Upper lobe of left lung (tissue), 6 donors: ENCODE measurements at regions not wholly inside any gene's neighbourhood (a gene's known extent, or its start where the extent isn't known, plus 50 kb on each side); places are given as distances from the start of the nearest gene placed in this dataset.

Experiments used
- ATAC-seq, 2 donors: fragments of 200-7000 bp; cut with Tn5 transposase; one replicate each; pipeline ENCODE4 v1.9.1; 2022; ENCODE audit warnings: mild to moderate bottlenecking in 2 of 2, moderate library complexity in 2 of 2; ENCODE audit not compliant: low FRiP score in 2 of 2
- DNase-seq, 2 donors: peaks; one replicate each; pipeline ENCODE4 v3.0.0-alpha.2; 2019 to 2020
- H3K27ac ChIP-seq, 4 donors: fragments of 200-600 bp; sonication (generic); one replicate each; pipeline ENCODE4 v1.5.1; 2016 to 2019
- H3K27me3 ChIP-seq, 4 donors: fragments of 200-600 bp; sonication (generic); one replicate each; pipeline ENCODE4 v1.5.1; 2017 to 2019
- H3K36me3 ChIP-seq, 4 donors: fragments of 200-600 bp; sonication (generic); one replicate each; pipeline ENCODE4 v1.5.1; 2016 to 2019
- H3K4me1 ChIP-seq, 4 donors: fragments of 200-600 bp; sonication (generic); one replicate each; pipeline ENCODE4 v1.5.1; 2018 to 2019
- H3K4me3 ChIP-seq, 4 donors: fragments of 200-600 bp; sonication (generic); one replicate each; pipeline ENCODE4 v1.5.1; 2017 to 2019; ENCODE audit warnings: mild to moderate bottlenecking in 2 of 4, moderate library complexity in 1 of 4
- H3K9me3 ChIP-seq, 4 donors: fragments of 200-600 bp; sonication (generic); one replicate each; pipeline ENCODE4 v1.5.1; 2018 to 2019
- EP300 ChIP-seq, 4 donors: sonication (generic); formaldehyde crosslinking; IDR thresholded peaks; one replicate each; pipeline ENCODE4 v1.5.1; 2017; ENCODE audit warnings: antibody characterized with exemption in 4 of 4, control low read depth in 2 of 4
- POLR2A ChIP-seq, 4 donors: fragments of 450-650 bp; IDR thresholded peaks; one replicate each; pipeline ENCODE4 v1.5.1; 2016 to 2017; ENCODE audit warnings: antibody characterized with exemption in 4 of 4, mild to moderate bottlenecking in 2 of 4
- POLR2AphosphoS5 ChIP-seq, 2 donors: sonication (generic); formaldehyde crosslinking; IDR thresholded peaks; one replicate each; pipeline ENCODE4 v1.5.1; 2017; ENCODE audit warnings: antibody characterized with exemption in 2 of 2
- WGBS, 2 donors: methylation state at CpG; one replicate each; pipeline ENCODE4 v1.1.5; 2017 to 2018; 5-methylcytosine and 5-hydroxymethylcytosine counted together
- TF ChIP-seq, protein P1 (sequence below), 6 experiments: fragments of 450-650 bp in 4 of 6; fragments of 200-600 bp in 2 of 6; sonication (generic) in 2 of 6; IDR thresholded peaks; one replicate each; pipeline ENCODE4 v1.5.1; 2016 to 2019; ENCODE audit warnings: antibody characterized with exemption in 6 of 6
- donor health status: DM: no; HTN: no; CAD: no; lungs with moderate emphysema.
- donor health status: DM: no; HTN: yes; CAD: no; lungs with severe emphysema.

DNA sequence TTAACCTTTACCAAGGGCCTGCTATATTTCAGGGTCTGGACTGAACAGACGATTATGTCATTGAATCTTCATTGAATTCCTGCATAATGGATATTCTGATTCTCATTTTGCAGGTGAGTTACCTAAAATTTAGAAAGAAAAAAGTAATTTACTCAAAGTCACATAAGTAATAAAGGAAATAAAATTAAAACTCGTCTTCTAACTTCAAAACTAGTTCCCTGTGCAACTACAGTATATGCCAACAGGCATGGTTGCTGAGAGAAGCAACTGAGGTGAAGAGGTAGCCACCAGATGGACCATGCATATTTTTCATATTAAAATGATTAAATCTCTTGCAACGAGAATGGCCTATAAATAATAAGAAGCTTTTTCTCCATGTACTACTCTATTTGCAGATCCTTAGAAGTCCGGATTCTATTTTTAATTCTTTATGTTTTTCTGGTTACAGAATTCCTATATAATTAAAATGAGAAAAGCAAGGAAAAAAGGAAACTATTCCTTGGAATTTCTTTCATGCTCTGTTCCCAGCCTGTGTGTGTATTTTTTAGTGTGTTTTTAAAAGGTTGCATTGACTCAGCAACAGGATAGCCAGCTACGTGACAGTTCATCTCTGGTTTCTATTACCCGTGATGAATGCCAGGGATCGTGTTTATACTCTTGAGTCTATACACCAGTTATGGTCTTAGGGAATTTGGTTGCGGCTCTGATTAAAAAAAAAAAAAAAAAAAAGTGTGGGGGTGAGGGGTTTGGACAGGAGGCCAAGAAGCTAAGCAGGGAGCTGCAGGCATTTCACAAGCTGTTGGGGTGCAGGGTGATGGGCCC, 186.8 kb downstream of the ETS1 start:
- Histone ChIP-seq H3K27ac (no peak overlapping the region), H3K27me3 (no peaks in the 10 kb centered on the region), H3K9me3 (no peaks in the 10 kb centered on the region), H3K4me1 (peaks cover 0 to 10% (median 4%) of the 10 kb centered on the region in 4 donors), H3K4me3 (no peak overlapping the region), H3K36me3 (no peaks in the 10 kb centered on the region)
- ATAC-seq (no peak), DNase-seq (no peak)
- WGBS, 2 donors, result 90 to 95% methylated on average over 8 of the region's 8 CpGs
- no peak for TF ChIP-seq POLR2A (IDR thresholded peaks at IDR 0.05)
- no peak for TF ChIP-seq EP300 (IDR thresholded peaks at IDR 0.05)
- TF ChIP-seq, protein P1, sequence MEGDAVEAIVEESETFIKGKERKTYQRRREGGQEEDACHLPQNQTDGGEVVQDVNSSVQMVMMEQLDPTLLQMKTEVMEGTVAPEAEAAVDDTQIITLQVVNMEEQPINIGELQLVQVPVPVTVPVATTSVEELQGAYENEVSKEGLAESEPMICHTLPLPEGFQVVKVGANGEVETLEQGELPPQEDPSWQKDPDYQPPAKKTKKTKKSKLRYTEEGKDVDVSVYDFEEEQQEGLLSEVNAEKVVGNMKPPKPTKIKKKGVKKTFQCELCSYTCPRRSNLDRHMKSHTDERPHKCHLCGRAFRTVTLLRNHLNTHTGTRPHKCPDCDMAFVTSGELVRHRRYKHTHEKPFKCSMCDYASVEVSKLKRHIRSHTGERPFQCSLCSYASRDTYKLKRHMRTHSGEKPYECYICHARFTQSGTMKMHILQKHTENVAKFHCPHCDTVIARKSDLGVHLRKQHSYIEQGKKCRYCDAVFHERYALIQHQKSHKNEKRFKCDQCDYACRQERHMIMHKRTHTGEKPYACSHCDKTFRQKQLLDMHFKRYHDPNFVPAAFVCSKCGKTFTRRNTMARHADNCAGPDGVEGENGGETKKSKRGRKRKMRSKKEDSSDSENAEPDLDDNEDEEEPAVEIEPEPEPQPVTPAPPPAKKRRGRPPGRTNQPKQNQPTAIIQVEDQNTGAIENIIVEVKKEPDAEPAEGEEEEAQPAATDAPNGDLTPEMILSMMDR (IDR thresholded peaks at IDR 0.05), result no peak
- no peak for TF ChIP-seq POLR2AphosphoS5 (IDR thresholded peaks at IDR 0.05)

DNA sequence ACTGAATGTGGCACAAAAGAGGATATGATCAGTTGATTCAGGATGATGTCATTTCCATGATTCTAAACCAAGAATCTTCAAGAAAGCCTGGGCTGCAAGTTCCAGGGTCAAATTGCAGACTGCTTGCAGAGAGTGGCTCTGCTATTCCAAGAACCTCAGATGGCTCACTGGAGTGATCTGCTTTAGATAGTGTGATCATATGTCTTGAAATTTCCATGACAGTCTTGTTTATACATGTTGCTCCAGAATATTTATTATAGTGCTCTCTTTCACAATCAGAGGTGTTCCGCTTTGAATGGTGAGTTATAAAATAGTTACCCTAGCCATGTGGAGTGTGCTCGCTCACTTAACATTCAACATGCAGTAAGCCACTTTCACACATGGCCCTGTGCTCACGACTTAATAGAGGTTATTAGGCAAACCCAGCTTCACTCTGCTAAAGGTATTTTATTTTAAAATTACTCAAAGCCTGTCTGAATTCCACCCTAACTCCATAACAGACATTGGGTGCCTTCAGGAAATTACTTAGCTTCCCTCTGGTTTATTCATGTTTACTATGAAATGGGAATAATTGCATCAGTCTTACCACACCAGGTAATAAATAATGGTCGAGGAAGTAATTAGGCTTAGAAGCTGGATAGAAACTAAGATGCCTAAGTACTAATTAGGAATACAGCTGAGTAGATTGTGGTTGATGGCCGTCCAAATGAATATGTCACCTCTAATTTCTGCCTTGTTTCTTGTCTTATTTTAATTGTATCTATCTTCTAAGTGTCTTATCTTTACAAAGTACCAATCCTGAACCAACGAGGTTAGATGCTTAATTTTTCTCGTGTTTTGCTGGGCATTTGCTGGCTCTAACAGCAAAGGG, 187.9 kb downstream of the ETS1 start:
- Histone ChIP-seq H3K36me3 (no peaks in the 10 kb centered on the region), H3K27ac (no peak overlapping the region), H3K4me3 (no peak overlapping the region), H3K27me3 (no peaks in the 10 kb centered on the region), H3K9me3 (no peaks in the 10 kb centered on the region), H3K4me1 (peaks cover 0 to 10% (median 3%) of the 10 kb centered on the region in 4 donors)
- DNase-seq (no peak), ATAC-seq (no peak)
- 71 to 87% methylated on average over 7 of the region's 7 CpGs for WGBS, 2 donors
- TF ChIP-seq, protein P1 (IDR thresholded peaks at IDR 0.05), result no peak
- TF ChIP-seq POLR2A (IDR thresholded peaks at IDR 0.05) (no peak), EP300 (IDR thresholded peaks at IDR 0.05) (no peak), POLR2AphosphoS5 (IDR thresholded peaks at IDR 0.05) (no peak)

DNA sequence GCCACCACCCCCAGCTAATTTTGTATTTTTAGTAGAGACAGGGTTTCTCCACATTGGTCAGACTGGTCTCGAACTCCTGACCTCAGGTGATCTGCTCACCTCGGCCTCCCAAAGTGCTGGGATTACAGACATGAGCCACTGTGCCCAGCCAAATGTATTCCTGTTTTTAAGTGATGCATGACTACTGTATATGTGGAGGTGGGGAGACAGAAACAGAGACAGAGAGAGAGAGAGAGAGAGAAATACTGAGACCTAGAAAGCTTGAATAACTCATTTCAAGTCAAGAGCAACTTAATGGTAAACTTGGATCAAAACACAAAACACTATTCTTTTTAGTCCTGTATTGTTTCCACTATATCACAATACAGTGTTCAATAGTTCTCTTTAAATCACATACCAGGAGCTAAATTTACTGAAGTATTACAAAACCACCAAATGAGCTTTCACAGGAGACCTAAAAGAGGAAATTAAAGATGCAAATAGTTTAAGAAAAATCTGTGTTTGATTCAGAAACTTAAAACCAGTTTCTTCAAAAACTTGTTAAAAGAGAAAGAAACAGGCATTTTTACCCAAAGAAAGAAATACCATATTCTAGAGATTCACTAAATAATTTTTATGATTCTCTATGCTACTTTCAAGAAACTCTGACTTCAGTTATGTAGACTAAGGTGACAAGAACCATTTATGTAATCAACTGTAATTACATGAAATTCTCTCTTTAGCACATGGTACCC, 188.7 kb downstream of the ETS1 start:
- H3K27me3 ChIP-seq, result no peaks in the 10 kb centered on the region
- no peaks in the 10 kb centered on the region for H3K36me3 ChIP-seq
- 96 to 100% methylated on average over 2 of the region's 2 CpGs for WGBS, 2 donors
- H3K4me1 ChIP-seq, result peaks cover 0 to 10% (median 3%) of the 10 kb centered on the region in 4 donors
- ATAC-seq, result no peak
- DNase-seq, result no peak
- H3K9me3 ChIP-seq, result no peaks in the 10 kb centered on the region
- H3K27ac ChIP-seq, result peak overlapping the region in 1 of 4 donors; percentile 4
- TF ChIP-seq POLR2AphosphoS5 (IDR thresholded peaks at IDR 0.05) (no peak), POLR2A (IDR thresholded peaks at IDR 0.05) (no peak), EP300 (IDR thresholded peaks at IDR 0.05) (no peak)
- TF ChIP-seq, protein P1 (IDR thresholded peaks at IDR 0.05), result no peak
- no peak overlapping the region for H3K4me3 ChIP-seq

DNA sequence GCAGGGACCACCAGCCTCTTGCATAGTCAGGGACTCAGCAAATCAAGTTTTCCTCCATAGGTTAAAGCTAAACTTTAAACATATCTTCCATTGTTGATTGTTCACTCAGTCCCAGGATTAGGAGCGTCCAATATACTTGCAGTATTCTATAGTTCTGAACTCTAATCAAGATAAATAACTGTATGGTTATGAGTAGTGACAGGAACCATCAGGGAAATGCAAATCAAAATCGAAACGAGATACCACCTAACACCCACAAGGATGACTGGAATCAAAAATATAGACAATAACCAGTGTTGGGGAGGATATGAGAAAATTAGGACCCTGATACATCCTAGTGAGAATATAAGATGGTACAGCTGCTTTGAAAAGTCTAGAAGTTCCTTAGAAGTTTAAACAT, 190.0 kb downstream of the ETS1 start:
- WGBS, 2 donors, result 82 to 84% methylated on average over 3 of the region's 3 CpGs
- H3K27me3 ChIP-seq, result no peaks in the 10 kb centered on the region
- H3K4me1 ChIP-seq, result peaks cover 0 to 10% (median 3%) of the 10 kb centered on the region in 4 donors
- H3K4me3 ChIP-seq, result no peak overlapping the region
- TF ChIP-seq, protein P1 (IDR thresholded peaks at IDR 0.05), result no peak
- TF ChIP-seq EP300 (IDR thresholded peaks at IDR 0.05), result no peak
- no peak for TF ChIP-seq POLR2A (IDR thresholded peaks at IDR 0.05)
- DNase-seq (no peak), ATAC-seq (no peak)
- no peaks in the 10 kb centered on the region for H3K9me3 ChIP-seq
- no peaks in the 10 kb centered on the region for H3K36me3 ChIP-seq
- no peak overlapping the region for H3K27ac ChIP-seq
